ENCODE measurements at regions not wholly inside any gene's neighbourhood (a gene's known extent, or its start where the extent isn't known, plus 50 kb on each side); places are given as distances from the start of the nearest gene placed in this dataset.

DNA sequence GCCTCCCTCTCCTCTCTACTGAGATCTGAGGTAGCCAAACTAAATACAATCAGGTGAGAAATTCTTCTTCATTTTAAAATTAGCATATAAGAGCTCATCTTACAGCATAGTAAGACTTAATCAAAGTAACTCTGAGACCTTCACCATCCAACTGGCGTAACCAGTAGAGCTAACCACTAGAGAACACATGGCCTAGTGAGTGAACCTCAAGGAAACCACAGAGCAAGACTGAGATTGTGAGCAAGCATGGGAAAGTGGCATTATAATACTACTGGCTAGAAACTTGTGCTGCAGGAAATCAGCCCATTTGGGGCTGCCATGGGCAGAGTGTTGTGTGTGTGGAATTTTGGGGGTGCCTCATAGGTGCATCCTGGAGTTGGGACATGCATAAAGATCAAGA is 61.1 kb upstream of the SPHKAP start:
- H3K9me3 ChIP-seq = no peaks in the 10 kb centered on the region

DNA sequence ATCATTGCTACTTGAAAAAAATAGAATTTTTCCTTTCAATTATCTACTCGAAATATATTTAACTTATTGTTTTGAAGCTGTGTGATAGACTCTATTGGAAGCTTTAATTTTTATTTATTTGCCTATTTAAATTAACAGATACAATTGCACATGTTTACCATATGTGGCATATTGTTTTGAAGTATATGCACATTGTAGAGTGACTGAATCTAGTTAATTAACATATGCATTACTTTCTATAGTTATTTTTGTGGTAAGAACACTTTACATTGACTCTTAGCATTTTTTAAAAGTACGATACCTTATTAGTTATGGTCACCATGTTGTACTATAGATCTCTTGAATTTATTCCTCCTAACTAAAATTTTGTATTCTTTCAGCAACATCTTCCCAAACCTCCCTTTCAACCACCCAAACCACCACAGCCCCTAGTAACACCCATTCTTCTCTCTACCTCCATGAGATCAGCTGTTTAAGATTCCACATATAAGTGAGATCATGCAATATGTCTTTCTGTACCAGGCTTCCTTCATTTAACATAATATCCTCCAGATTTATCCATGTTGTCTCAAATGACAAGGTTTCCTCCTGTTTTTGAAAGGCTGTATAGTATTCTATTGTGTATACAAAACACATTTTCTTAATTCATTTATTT is 58.5 kb upstream of the SPHKAP start:
- Histone ChIP-seq H3K36me3 (no peaks in the 10 kb centered on the region), H3K27ac (no peak overlapping the region), H3K27me3 (no peaks in the 10 kb centered on the region), H3K9me3 (no peaks in the 10 kb centered on the region), H3K4me1 (no peaks in the 10 kb centered on the region), H3K4me3 (no peak overlapping the region)
- TF ChIP-seq POLR2A (IDR thresholded peaks at IDR 0.05) = no peak
- TF ChIP-seq, protein P1, sequence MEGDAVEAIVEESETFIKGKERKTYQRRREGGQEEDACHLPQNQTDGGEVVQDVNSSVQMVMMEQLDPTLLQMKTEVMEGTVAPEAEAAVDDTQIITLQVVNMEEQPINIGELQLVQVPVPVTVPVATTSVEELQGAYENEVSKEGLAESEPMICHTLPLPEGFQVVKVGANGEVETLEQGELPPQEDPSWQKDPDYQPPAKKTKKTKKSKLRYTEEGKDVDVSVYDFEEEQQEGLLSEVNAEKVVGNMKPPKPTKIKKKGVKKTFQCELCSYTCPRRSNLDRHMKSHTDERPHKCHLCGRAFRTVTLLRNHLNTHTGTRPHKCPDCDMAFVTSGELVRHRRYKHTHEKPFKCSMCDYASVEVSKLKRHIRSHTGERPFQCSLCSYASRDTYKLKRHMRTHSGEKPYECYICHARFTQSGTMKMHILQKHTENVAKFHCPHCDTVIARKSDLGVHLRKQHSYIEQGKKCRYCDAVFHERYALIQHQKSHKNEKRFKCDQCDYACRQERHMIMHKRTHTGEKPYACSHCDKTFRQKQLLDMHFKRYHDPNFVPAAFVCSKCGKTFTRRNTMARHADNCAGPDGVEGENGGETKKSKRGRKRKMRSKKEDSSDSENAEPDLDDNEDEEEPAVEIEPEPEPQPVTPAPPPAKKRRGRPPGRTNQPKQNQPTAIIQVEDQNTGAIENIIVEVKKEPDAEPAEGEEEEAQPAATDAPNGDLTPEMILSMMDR (IDR thresholded peaks at IDR 0.05) = no peak
- DNase-seq = no peak

More for the DNA sequence above, 61.1 kb upstream of the SPHKAP start:
- Histone ChIP-seq H3K4me3 (no peak overlapping the region), H3K27ac (no peak overlapping the region), H3K36me3 (no peaks in the 10 kb centered on the region), H3K27me3 (no peaks in the 10 kb centered on the region), H3K4me1 (no peaks in the 10 kb centered on the region)
- no peak for TF ChIP-seq POLR2A (IDR thresholded peaks at IDR 0.05)
- TF ChIP-seq, protein P1 (IDR thresholded peaks at IDR 0.05) = no peak
- no peak for DNase-seq

DNA sequence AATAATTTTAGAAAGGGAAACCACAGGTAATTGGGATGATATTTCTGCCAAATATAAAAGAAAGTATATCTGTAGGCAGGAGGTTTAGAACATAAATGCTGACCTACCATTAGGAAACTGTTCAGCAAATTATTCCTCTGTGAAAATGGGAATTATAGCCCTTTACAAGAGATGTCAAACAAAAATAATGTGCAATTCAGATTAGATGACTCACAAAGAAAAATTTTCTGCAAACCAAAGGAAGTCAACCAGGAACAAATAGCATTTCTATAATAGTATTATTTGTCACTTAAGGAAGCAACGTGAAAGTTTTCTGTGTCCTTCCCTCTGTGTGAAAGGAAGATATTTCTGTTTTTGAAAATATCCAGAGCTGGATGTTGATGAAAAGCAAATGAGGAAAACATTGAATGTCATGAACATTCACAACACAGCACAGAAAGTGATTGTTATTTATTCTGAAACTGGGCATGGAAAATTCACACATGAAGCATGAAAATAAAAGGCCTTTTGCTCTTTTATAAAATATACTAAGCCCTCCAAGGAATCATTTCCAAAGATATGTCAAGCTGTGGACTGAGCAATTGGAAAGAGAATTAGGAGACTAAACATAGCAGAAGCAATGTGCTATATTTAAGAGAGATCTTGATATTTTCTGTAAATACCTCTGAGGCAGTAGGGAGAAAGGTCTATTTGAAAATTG is 57.9 kb upstream of the SPHKAP start:
- Histone ChIP-seq H3K4me1 (no peaks in the 10 kb centered on the region), H3K27me3 (no peaks in the 10 kb centered on the region), H3K9me3 (no peaks in the 10 kb centered on the region), H3K27ac (no peak overlapping the region), H3K36me3 (no peaks in the 10 kb centered on the region), H3K4me3 (no peak overlapping the region)
- TF ChIP-seq, protein P1 (IDR thresholded peaks at IDR 0.05) = no peak
- DNase-seq = no peak

Measured in Peyer's patch (tissue), 4 donors.